Trophoblast cell (in vitro differentiated cells and primary cell): ENCODE measurements at regions not wholly inside any gene's neighbourhood (a gene's known extent, or its start where the extent isn't known, plus 50 kb on each side); places are given as distances from the start of the nearest gene placed in this dataset.
"Not testable (repeated sequence)": the region's sequence is repeated elsewhere in the genome, so short reads cannot be mapped to it uniquely, and the experiment has no call there.

ENCODE experiments used
- DNase-seq, 2 donors: peaks; one replicate each; pipeline ENCODE4 v3.0.0-alpha.2; 2016
- H2AFZ ChIP-seq: 2 replicates; pipeline ENCODE4 v1.6.1; 2013; ENCODE audit warnings: low read length, moderate library complexity, mild to moderate bottlenecking; ENCODE audit not compliant: insufficient read depth, poor library complexity
- H2AK5ac ChIP-seq: 2 replicates; pipeline ENCODE4 v1.6.1; 2013; ENCODE audit warnings: mild to moderate bottlenecking, low read length
- H2BK120ac ChIP-seq: 2 replicates; pipeline ENCODE4 v1.6.1; 2013; ENCODE audit warnings: low read length, mild to moderate bottlenecking, moderate library complexity; ENCODE audit not compliant: insufficient read depth, poor library complexity
- H2BK12ac ChIP-seq: 2 replicates; pipeline ENCODE4 v1.6.1; 2013; ENCODE audit warnings: mild to moderate bottlenecking, low read length, moderate library complexity
- H2BK5ac ChIP-seq: 2 replicates; pipeline ENCODE4 v1.6.1; 2013; ENCODE audit warnings: low read length, low read depth, moderate library complexity, mild to moderate bottlenecking; ENCODE audit not compliant: poor library complexity
- H3K14ac ChIP-seq: 2 replicates; pipeline ENCODE4 v1.6.1; 2013; ENCODE audit warnings: mild to moderate bottlenecking, low read length
- H3K18ac ChIP-seq: 2 replicates; pipeline ENCODE4 v1.6.1; 2013; ENCODE audit warnings: mild to moderate bottlenecking, low read length
- H3K23ac ChIP-seq: 2 replicates; pipeline ENCODE4 v1.6.1; 2013; ENCODE audit warnings: low read length
- H3K27ac ChIP-seq: 2 replicates; pipeline ENCODE4 v1.5.1; 2013; ENCODE audit warnings: low read depth, mild to moderate bottlenecking, inconsistent platforms, low read length, moderate library complexity
- H3K27me3 ChIP-seq: 2 replicates; pipeline ENCODE4 v1.6.1; 2013; ENCODE audit warnings: inconsistent platforms, mild to moderate bottlenecking, low read length, moderate library complexity; ENCODE audit not compliant: insufficient read depth
- H3K36me3 ChIP-seq, 2 experiments: 1 replicate in 1 of 2; 2 replicates in 1 of 2; pipeline ENCODE4 v1.6.1; 2013; ENCODE audit warnings: low read length in 2 of 2, mild to moderate bottlenecking in 2 of 2, moderate library complexity in 1 of 2; ENCODE audit not compliant: insufficient read depth in 2 of 2, control insufficient read depth in 1 of 2
- H3K4ac ChIP-seq: 2 replicates; pipeline ENCODE4 v1.6.1; 2013; ENCODE audit warnings: low read depth, mild to moderate bottlenecking, low read length, moderate library complexity
- H3K4me1 ChIP-seq, 2 experiments: 1 replicate in 1 of 2; 2 replicates in 1 of 2; pipeline ENCODE4 v1.6.1; 2013; ENCODE audit warnings: low read length in 2 of 2, mild to moderate bottlenecking in 2 of 2, moderate library complexity in 1 of 2; ENCODE audit not compliant: insufficient read depth in 2 of 2, control insufficient read depth in 1 of 2
- H3K4me2 ChIP-seq: 2 replicates; pipeline ENCODE4 v1.6.1; 2013; ENCODE audit warnings: inconsistent platforms, mild to moderate bottlenecking, low read length, moderate library complexity
- H3K4me3 ChIP-seq: 2 replicates; pipeline ENCODE4 v1.5.1; 2013; ENCODE audit warnings: mild to moderate bottlenecking, low read depth, low read length, inconsistent platforms
- H3K79me1 ChIP-seq: one replicate; pipeline ENCODE4 v1.6.1; 2013; ENCODE audit warnings: low read length
- H3K79me2 ChIP-seq: 2 replicates; pipeline ENCODE4 v1.6.1; 2013; ENCODE audit warnings: low read length, mild to moderate bottlenecking; ENCODE audit not compliant: control insufficient read depth, insufficient read depth, poor library complexity
- H3K9ac ChIP-seq: 2 replicates; pipeline ENCODE4 v1.6.1; 2013; ENCODE audit warnings: mild to moderate bottlenecking, low read length
- H3K9me3 ChIP-seq: 2 replicates; pipeline ENCODE4 v1.6.1; 2013; ENCODE audit warnings: low read depth, mild to moderate bottlenecking, control low read depth, inconsistent platforms, low read length; ENCODE audit not compliant: insufficient read depth
- H4K12ac ChIP-seq: 2 replicates; pipeline ENCODE4 v1.6.1; 2013; ENCODE audit warnings: low read depth, mild to moderate bottlenecking, low read length, moderate library complexity
- H4K8ac ChIP-seq: 2 replicates; pipeline ENCODE4 v1.6.1; 2013; ENCODE audit warnings: low read depth, mild to moderate bottlenecking, low read length, moderate library complexity
- H4K91ac ChIP-seq: one replicate; pipeline ENCODE4 v1.6.1; 2013; ENCODE audit warnings: low read depth, mild to moderate bottlenecking, low read length, moderate library complexity
- WGBS: extraction: QIAGEN DNeasy Blood & Tissue Kit; methylation state at CpG from one replicate; pipeline ENCODE4 v1.1.7; 2013; ENCODE audit warnings: missing lambda C conversion rate; ENCODE audit not compliant: insufficient read length, insufficient coverage; ENCODE audit errors: extremely low coverage; 5-methylcytosine and 5-hydroxymethylcytosine counted together

DNA sequence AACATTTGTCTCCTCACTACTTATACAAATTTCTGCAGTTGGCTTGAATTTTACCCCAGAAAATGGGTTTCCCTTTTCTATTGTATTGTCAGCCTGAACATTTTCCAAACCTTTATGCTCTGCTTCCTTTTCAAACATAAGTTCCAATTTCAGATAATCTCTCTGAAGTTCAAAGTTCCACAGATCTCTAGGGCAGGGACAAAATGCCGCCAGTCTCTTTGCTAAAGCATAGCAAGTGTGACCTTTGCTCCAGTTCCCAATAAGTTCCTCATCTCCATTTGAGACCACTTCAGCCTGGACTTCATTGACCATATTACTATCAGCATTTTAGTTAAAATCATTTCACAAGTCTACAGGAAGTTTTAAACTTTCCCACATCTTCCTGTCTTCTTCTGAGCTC is 571.1 kb upstream of the NRSN1 start:
- H3K4me3 ChIP-seq, H3K9me3 ChIP-seq, DNase-seq, H4K12ac ChIP-seq, H3K4ac ChIP-seq, H3K4me1 ChIP-seq, H3K27me3 ChIP-seq, H4K91ac ChIP-seq, H2BK5ac ChIP-seq, H4K8ac ChIP-seq, H3K36me3 ChIP-seq, H3K14ac ChIP-seq, H3K27ac ChIP-seq, H3K18ac ChIP-seq, H3K79me2 ChIP-seq, H3K79me1 ChIP-seq, H2AFZ ChIP-seq, H3K9ac ChIP-seq, H2BK120ac ChIP-seq, H2AK5ac ChIP-seq, H3K4me2 ChIP-seq, H3K23ac ChIP-seq, H2BK12ac ChIP-seq: not testable (repeated sequence)
- WGBS: no CpG with 5 or more reads among the region's 1 CpG

- Histone ChIP-seq H4K12ac (no peak overlapping the region), H3K27me3 (no peaks in the 10 kb centered on the region), H3K14ac (no peak overlapping the region), H3K4me2 (no peak overlapping the region), H4K8ac (no peak overlapping the region), H2AK5ac (no peak overlapping the region), H2BK12ac (no peak overlapping the region), H3K36me3 (no peaks in the 10 kb centered on the region), H2BK120ac (no peak overlapping the region), H3K4me1 (no peaks in the 10 kb centered on the region), H4K91ac (no peak overlapping the region), H3K27ac (no peak overlapping the region), H2BK5ac (no peak overlapping the region), H3K9me3 (no peaks in the 10 kb centered on the region), H3K79me2 (no peaks in the 10 kb centered on the region), H2AFZ (no peak overlapping the region), H3K79me1 (no peaks in the 10 kb centered on the region), H3K9ac (no peak overlapping the region), H3K18ac (no peak overlapping the region), H3K23ac (no peak overlapping the region), H3K4ac (no peak overlapping the region), H3K4me3 (no peak overlapping the region)
- DNase-seq: no peak
- no CpG with 5 or more reads among the region's 9 CpGs for WGBS
These were observed 566.2 kb upstream of the NRSN1 start for GRCh38 chr6:23559587-23560343.

- Histone ChIP-seq H2AFZ (no peak overlapping the region), H3K9me3 (no peaks in the 10 kb centered on the region), H3K4ac (no peak overlapping the region), H3K9ac (no peak overlapping the region), H3K14ac (no peak overlapping the region), H3K4me1 (no peaks in the 10 kb centered on the region), H2AK5ac (no peak overlapping the region), H3K27ac (no peak overlapping the region), H4K12ac (no peak overlapping the region), H2BK120ac (no peak overlapping the region), H3K4me3 (no peak overlapping the region), H3K23ac (no peak overlapping the region), H2BK5ac (no peak overlapping the region), H3K79me1 (no peaks in the 10 kb centered on the region), H3K27me3 (no peaks in the 10 kb centered on the region), H2BK12ac (no peak overlapping the region), H3K36me3 (no peaks in the 10 kb centered on the region), H3K79me2 (no peaks in the 10 kb centered on the region), H3K4me2 (no peak overlapping the region), H3K18ac (no peak overlapping the region), H4K8ac (no peak overlapping the region), H4K91ac (no peak overlapping the region)
- DNase-seq: no peak
- WGBS: no CpG with 5 or more reads among the region's 1 CpG
These were observed 564.3 kb upstream of the NRSN1 start for GRCh38 chr6:23561732-23562131.

GRCh38 chr6:23562554-23562953 is 563.5 kb upstream of the NRSN1 start:
- H4K8ac ChIP-seq: no peak overlapping the region
- no peak for DNase-seq
- H2BK5ac ChIP-seq: no peak overlapping the region
- no peak overlapping the region for H2BK12ac ChIP-seq
- H3K14ac ChIP-seq: no peak overlapping the region
- H3K27ac ChIP-seq: no peak overlapping the region
- H2BK120ac ChIP-seq: no peak overlapping the region
- H2AK5ac ChIP-seq: no peak overlapping the region
- WGBS: no CpG with 5 or more reads among the region's 3 CpGs
- no peaks in the 10 kb centered on the region for H3K36me3 ChIP-seq
- H4K12ac ChIP-seq: no peak overlapping the region
- H2AFZ ChIP-seq: no peak overlapping the region
- no peak overlapping the region for H3K4ac ChIP-seq
- H3K23ac ChIP-seq: no peak overlapping the region
- H3K4me2 ChIP-seq: no peak overlapping the region
- no peak overlapping the region for H3K18ac ChIP-seq
- no peaks in the 10 kb centered on the region for H3K9me3 ChIP-seq
- H3K4me1 ChIP-seq: no peaks in the 10 kb centered on the region
- H4K91ac ChIP-seq: no peak overlapping the region
- H3K79me2 ChIP-seq: no peaks in the 10 kb centered on the region
- no peaks in the 10 kb centered on the region for H3K79me1 ChIP-seq
- H3K9ac ChIP-seq: no peak overlapping the region
- H3K27me3 ChIP-seq: no peaks in the 10 kb centered on the region
- no peak overlapping the region for H3K4me3 ChIP-seq
